PFSK-1 (cell line): ENCODE measurements at regions not wholly inside any gene's neighbourhood (a gene's known extent, or its start where the extent isn't known, plus 50 kb on each side); places are given as distances from the start of the nearest gene placed in this dataset.

Experiments used
- FOXP2 ChIP-seq: optimal IDR thresholded peaks from 2 replicates; pipeline ENCODE3; 2011; ENCODE audit warnings: borderline replicate concordance, control low read depth, inconsistent platforms; ENCODE audit not compliant: insufficient read depth; ENCODE audit errors: extremely low read length, extremely low read depth
- POLR2AphosphoS5 ChIP-seq: IDR thresholded peaks from 2 replicates; pipeline ENCODE4 v1.6.1; 2012; ENCODE audit warnings: low read depth, mild to moderate bottlenecking, control low read depth, low read length, moderate library complexity
- SIN3A ChIP-seq: IDR thresholded peaks from 2 replicates; pipeline ENCODE4 v1.6.1; 2012; ENCODE audit warnings: mild to moderate bottlenecking, low read length, moderate library complexity, borderline replicate concordance; ENCODE audit not compliant: insufficient read depth
- TAF1 ChIP-seq: IDR thresholded peaks from 2 replicates; pipeline ENCODE4 v1.6.1; 2012; ENCODE audit warnings: low read length, control low read depth, borderline replicate concordance; ENCODE audit not compliant: insufficient read depth
- TF ChIP-seq, protein P1 (sequence below), 2 experiments: IDR thresholded peaks; 2 replicates each; pipeline versions ENCODE4 v1.6.1 to v1.8.0; 2011 to 2012; ENCODE audit warnings: low read depth in 2 of 2, low read length in 2 of 2, control low read depth in 1 of 2, inconsistent platforms in 1 of 2, mild to moderate bottlenecking in 1 of 2, moderate library complexity in 1 of 2; ENCODE audit not compliant: insufficient read depth in 1 of 2

DNA sequence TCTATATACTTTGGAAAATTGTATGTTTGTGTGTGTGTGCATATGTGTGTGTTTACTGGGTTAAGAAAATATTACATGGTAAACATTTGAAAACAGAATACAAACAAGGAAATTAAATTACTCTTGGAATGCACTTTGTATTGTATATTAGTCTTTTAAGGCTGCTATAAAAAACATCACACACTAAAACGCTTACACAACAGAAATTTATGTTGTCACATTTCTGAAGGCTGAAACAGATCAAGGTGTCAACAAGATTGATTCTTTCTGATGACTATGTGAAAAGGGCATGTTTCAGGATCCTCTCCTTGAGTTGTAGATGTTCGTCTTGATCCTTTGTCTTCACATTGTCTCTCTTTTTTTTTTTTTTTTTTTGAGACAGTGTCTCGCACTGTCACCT is 149.1 kb upstream of the CNTN5 start:
- TF ChIP-seq TAF1 (no peak), POLR2AphosphoS5 (no peak), SIN3A (no peak), FOXP2 (no peak)
- TF ChIP-seq, protein P1, sequence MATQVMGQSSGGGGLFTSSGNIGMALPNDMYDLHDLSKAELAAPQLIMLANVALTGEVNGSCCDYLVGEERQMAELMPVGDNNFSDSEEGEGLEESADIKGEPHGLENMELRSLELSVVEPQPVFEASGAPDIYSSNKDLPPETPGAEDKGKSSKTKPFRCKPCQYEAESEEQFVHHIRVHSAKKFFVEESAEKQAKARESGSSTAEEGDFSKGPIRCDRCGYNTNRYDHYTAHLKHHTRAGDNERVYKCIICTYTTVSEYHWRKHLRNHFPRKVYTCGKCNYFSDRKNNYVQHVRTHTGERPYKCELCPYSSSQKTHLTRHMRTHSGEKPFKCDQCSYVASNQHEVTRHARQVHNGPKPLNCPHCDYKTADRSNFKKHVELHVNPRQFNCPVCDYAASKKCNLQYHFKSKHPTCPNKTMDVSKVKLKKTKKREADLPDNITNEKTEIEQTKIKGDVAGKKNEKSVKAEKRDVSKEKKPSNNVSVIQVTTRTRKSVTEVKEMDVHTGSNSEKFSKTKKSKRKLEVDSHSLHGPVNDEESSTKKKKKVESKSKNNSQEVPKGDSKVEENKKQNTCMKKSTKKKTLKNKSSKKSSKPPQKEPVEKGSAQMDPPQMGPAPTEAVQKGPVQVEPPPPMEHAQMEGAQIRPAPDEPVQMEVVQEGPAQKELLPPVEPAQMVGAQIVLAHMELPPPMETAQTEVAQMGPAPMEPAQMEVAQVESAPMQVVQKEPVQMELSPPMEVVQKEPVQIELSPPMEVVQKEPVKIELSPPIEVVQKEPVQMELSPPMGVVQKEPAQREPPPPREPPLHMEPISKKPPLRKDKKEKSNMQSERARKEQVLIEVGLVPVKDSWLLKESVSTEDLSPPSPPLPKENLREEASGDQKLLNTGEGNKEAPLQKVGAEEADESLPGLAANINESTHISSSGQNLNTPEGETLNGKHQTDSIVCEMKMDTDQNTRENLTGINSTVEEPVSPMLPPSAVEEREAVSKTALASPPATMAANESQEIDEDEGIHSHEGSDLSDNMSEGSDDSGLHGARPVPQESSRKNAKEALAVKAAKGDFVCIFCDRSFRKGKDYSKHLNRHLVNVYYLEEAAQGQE (IDR thresholded peaks at IDR 0.05; ENCODE audit: insufficient read depth in 1 of 2, low read depth in 2 of 2, low read length in 2 of 2): no peak
